Ascending aorta (tissue), 2 donors: ENCODE measurements at regions not wholly inside any gene's neighbourhood (a gene's known extent, or its start where the extent isn't known, plus 50 kb on each side); places are given as distances from the start of the nearest gene placed in this dataset.
"Not testable (repeated sequence)": the region's sequence is repeated elsewhere in the genome, so short reads cannot be mapped to it uniquely, and the experiment has no call there.

ENCODE experiments used
- DNase-seq, 2 donors: peaks; one replicate each; pipeline ENCODE4 v3.0.0-alpha.2; 2019; ENCODE audit warnings: low spot score in 2 of 2
- H3K27ac ChIP-seq, 2 donors: fragments of 200-600 bp; sonication (generic); one replicate each; pipeline ENCODE4 v1.5.1; 2016 to 2017; ENCODE audit warnings: mild to moderate bottlenecking in 1 of 2
- H3K27me3 ChIP-seq: fragments of 200-600 bp; sonication (generic); one replicate; pipeline ENCODE4 v1.5.1; 2017
- H3K36me3 ChIP-seq, 2 donors: fragments of 200-600 bp; sonication (generic); one replicate each; pipeline ENCODE4 v1.5.1; 2016
- H3K4me1 ChIP-seq, 2 donors: fragments of 200-600 bp; sonication (generic); one replicate each; pipeline ENCODE4 v1.5.1; 2016 to 2017; ENCODE audit warnings: mild to moderate bottlenecking in 1 of 2
- H3K4me3 ChIP-seq, 2 donors: fragments of 200-600 bp; sonication (generic); one replicate each; pipeline ENCODE4 v1.5.1; 2016 to 2017; ENCODE audit warnings: mild to moderate bottlenecking in 1 of 2
- H3K9me3 ChIP-seq, 2 donors: fragments of 200-600 bp; sonication (generic); one replicate each; pipeline ENCODE4 v1.5.1; 2016
- intact Hi-C: fragments of 100-400 bp; cut with DNase I; formaldehyde crosslinking; loops from one replicate; pipeline ENCODE4 v1.15.1; 2023
- TF ChIP-seq, protein P1 (sequence below), 3 experiments: fragments of 200-600 bp in 2 of 3; fragments of 450-650 bp in 1 of 3; sonication (generic) in 2 of 3; IDR thresholded peaks; one replicate each; pipeline ENCODE4 v1.5.1; 2016 to 2019; ENCODE audit warnings: antibody characterized with exemption in 3 of 3, mild to moderate bottlenecking in 1 of 3, moderate library complexity in 1 of 3

DNA sequence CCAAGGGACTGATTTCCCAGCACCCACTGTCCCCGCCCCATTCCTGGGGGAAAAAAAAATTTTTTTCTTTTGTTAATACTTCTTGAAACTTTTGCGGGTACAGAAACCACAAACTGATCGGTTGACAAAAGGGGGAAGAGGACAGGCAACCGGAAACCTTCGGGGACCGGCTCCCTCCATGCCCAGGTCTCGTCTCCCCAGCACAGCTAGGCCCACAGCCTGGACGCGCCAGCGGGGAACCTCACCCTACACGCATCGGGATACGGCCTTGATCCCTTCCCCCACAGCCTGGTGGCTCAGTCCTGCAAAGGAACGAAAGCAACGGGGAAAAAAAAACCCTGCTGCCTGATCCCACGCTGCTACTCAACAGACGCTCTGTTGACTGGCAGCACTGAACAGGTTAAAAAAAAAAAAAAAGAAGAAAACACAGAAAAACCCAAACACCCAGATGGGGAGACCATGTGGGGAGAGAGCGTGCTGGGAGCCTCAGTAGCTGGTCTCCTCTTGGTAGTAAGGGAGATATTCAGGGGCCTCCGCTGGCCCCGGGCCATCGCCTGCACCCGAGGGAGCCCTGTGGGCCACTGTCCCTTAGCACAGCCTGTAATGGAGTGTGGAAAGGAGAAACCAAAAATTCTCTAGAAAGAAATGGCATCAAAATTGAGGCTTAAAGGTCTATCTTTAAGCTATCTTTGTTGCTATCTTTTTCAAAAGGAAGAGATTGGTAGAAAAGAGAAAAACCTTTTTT, 185.7 kb downstream of the POTEC start:
- intact Hi-C loops, H3K27me3 ChIP-seq, H3K4me1 ChIP-seq, DNase-seq, H3K36me3 ChIP-seq, H3K9me3 ChIP-seq, H3K4me3 ChIP-seq, H3K27ac ChIP-seq: not testable (repeated sequence)

DNA sequence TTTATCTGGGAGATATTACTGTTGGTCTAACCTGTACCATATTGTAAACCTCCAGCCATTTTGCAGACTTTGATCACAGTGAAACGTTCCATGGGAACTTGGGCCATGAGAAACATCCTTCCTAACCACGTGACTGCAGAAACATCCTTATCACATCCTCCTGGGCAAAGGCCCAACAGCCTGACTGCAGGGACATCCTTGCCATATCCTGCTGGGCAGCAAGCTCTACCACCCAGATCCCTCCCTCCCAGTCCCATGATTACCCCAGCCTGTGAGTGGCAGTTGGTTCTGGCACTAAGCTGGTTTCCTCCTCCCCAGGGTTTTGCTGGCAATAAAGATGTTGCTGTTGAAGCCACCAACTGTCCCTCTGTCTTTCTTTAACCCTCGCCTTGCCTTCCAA, 201.2 kb downstream of the POTEC start:
- H3K27me3 ChIP-seq, H3K4me1 ChIP-seq, DNase-seq, H3K27ac ChIP-seq, H3K36me3 ChIP-seq, intact Hi-C loops, H3K9me3 ChIP-seq, H3K4me3 ChIP-seq: not testable (repeated sequence)

DNA sequence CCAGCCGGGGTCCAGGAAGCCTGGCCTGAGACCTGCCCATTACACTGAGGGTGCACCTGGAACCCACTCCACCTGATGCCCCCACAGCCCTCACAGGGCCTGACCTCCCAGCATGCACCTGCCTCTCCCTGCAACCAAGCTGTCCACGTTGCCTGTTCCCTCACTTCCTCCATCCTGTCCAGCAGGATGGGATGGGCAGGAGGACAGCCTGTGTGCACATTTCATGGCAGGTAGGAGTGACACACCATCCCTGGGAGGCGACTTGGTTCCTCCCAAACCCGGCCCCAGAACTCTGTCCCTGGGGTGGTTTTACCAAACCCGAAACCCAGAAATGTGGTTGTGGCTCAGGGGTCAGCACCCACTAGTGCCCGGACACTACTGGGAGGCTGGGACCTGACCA, 203.8 kb upstream of the ZNF519 start:
- H3K27me3 ChIP-seq, H3K27ac ChIP-seq, DNase-seq, H3K4me1 ChIP-seq, H3K4me3 ChIP-seq, H3K9me3 ChIP-seq, H3K36me3 ChIP-seq, intact Hi-C loops: not testable (repeated sequence)

DNA sequence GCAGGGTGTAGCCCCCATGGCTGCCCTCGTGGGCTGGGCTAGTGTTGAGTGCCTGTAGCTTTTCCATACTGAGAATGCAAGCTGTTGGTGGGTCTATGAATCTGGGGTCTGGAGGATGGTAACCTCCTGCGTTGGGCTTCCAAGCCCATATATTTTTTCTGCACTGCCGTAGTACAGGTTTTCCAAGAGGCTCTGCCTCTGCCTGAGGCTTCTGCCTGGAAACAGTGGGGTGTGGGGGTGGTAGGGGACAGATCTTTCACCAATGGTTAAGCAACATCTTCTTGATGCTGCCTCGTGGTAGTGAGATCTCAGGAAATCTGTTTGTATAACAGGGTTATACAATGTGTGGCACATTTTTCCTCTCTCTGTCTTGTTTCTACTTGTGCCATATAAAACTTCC, 189.0 kb upstream of the ZNF519 start:
- intact Hi-C loops, H3K4me1 ChIP-seq, H3K27ac ChIP-seq, DNase-seq, H3K9me3 ChIP-seq, H3K27me3 ChIP-seq, H3K36me3 ChIP-seq, H3K4me3 ChIP-seq: not testable (repeated sequence)

DNA sequence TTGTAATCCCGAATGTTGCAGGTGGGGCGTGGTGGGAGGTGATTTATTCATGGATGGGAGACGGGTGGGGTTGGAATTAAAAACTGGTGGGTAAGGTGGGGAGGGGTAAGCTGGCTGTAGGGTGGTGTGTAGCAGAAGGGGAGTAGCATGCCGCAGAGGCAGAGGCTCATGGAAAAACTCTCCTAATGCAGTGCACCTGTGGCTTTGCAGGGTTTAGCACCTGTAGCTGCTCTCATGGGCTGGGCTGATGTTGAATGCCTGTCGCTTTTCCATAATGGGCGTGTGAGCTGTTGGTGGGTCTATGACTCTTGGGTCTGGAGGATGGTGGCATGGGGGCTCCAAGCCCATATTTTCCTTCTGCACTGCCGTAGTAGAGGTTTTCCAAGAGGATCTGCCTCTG, 169.0 kb upstream of the ZNF519 start:
- DNase-seq, intact Hi-C loops, H3K36me3 ChIP-seq, H3K4me1 ChIP-seq, H3K27ac ChIP-seq, H3K9me3 ChIP-seq, H3K27me3 ChIP-seq, H3K4me3 ChIP-seq: not testable (repeated sequence)

DNA sequence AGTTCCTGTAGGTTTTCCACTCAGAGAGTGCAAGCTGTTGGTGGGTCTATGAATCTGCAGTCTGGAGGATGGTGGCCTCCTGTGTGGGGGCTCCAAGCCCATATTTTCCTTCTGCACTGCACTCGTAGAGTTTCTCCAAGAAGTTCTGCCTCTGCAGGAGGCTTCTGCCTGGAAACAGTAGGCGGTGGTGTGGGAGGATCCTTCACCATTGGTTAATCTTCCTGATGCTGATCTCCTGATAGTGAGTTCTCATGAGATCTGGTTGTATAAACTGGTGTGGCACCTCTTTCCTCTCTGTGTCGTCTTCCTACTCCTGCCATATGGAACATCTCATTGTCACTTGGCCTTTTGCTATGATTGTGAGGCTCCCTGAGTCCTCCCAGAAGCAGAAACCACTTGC, 162.8 kb upstream of the ZNF519 start:
- H3K36me3 ChIP-seq, intact Hi-C loops, DNase-seq, H3K4me1 ChIP-seq, H3K27ac ChIP-seq, H3K4me3 ChIP-seq, H3K9me3 ChIP-seq, H3K27me3 ChIP-seq: not testable (repeated sequence)

DNA sequence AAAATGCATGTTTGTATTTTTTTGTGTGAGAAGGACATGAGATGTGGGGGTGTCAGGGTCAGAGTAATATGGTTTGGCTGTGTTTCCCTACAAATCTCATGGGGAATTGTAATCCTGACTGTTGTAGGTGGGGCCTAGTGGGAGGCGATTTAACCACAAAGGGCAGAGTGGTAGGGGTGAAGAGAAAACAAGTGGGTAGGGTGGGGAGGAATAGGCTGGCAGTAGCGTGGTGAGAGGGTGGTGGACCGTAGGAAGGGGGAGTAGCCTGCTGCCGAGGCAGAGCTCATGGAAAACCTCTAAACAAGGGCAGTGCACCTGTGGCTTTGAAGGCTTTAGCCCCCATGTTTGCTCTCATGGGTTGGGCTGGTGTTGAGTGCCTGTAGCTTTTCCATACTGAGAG, 152.8 kb upstream of the ZNF519 start:
- no peak for DNase-seq
- Histone ChIP-seq H3K9me3 (no peaks in the 10 kb centered on the region), H3K27ac (no peak overlapping the region), H3K36me3 (no peaks in the 10 kb centered on the region), H3K27me3 (no peaks in the 10 kb centered on the region), H3K4me3 (no peak overlapping the region), H3K4me1 (no peaks in the 10 kb centered on the region)
- intact Hi-C loops = no loop called here
- TF ChIP-seq, protein P1, sequence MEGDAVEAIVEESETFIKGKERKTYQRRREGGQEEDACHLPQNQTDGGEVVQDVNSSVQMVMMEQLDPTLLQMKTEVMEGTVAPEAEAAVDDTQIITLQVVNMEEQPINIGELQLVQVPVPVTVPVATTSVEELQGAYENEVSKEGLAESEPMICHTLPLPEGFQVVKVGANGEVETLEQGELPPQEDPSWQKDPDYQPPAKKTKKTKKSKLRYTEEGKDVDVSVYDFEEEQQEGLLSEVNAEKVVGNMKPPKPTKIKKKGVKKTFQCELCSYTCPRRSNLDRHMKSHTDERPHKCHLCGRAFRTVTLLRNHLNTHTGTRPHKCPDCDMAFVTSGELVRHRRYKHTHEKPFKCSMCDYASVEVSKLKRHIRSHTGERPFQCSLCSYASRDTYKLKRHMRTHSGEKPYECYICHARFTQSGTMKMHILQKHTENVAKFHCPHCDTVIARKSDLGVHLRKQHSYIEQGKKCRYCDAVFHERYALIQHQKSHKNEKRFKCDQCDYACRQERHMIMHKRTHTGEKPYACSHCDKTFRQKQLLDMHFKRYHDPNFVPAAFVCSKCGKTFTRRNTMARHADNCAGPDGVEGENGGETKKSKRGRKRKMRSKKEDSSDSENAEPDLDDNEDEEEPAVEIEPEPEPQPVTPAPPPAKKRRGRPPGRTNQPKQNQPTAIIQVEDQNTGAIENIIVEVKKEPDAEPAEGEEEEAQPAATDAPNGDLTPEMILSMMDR (IDR thresholded peaks at IDR 0.05) = no peak

DNA sequence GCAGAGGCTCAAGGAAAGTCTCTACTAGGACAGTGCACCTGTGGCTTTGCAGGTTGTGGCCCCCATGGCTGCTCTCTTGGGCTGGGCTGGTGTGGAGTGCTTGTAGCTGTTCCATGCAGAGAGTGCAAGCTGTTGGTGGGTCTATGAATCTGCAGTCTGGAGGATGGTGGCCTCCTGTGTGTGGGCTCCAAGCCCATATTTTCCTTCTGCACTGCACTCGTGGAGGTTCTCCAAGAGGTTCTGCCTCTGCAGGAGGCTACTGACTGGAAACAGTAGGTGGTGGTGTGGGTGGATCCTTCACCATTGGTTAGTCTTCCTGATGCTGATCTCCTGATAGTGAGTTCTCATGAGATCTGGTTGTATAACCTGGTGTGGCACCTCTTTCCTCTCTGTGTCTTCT, 143.2 kb upstream of the ZNF519 start:
- H3K4me1 ChIP-seq, DNase-seq, H3K27ac ChIP-seq, intact Hi-C loops, H3K27me3 ChIP-seq, H3K4me3 ChIP-seq, H3K36me3 ChIP-seq, H3K9me3 ChIP-seq: not testable (repeated sequence)

DNA sequence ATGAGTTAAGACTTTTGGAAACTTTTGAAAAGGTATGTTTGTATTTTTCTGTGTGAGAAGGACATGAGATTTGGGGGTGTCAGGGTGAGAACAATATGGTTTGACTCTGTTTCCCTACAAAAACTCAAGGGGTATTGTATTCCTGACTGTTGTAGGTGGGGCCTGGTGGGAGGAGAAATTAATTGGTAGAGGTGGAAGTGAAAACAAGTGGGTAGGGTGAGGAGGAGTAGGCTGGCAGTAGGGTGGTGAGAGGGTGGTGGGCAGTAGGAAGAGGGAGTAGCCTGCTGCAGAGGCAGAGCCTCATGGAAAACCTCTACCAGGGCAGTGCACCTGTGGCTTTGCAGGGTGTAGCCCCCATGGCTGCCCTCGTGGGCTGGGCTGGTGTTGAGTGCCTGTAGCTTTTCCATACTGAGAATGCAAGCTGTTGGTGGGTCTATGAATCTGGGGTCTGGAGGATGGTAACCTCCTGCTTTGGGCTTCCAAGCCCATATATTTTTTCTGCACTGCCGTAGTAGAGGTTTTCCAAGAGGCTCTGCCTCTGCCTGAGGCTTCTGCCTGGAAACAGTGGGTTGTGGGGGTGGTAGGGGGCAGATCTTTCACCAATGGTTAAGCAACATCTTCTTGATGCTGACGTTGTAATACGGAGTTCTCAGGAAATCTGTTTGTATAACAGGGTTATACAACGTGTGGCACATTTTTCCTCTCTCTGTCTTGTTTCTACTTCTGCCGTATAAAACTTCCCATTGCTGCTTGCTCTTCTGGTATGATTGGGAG, 133.6 kb upstream of the ZNF519 start:
- H3K36me3 ChIP-seq, H3K4me1 ChIP-seq, H3K27ac ChIP-seq, DNase-seq, H3K27me3 ChIP-seq, H3K4me3 ChIP-seq, intact Hi-C loops, H3K9me3 ChIP-seq: not testable (repeated sequence)

DNA sequence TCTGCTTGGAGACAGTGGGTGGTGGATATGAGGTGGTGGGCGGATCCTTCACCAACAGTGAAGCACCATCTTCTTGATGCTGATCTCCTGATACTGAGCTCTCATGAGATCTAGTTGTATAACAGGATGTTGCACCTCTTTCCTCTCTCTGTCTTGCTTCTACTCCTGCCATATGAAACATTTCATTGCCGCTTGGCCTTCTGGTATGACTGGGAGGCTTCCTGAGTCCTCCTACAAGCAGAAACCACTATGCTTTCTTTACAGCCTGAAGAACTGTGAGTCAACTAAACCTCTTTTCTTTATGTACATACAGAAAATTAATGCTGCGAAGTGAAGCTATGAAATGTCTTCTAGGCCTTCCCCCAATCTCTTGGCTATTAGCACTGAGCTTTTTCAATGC, 130.6 kb upstream of the ZNF519 start:
- H3K27ac ChIP-seq, H3K4me3 ChIP-seq, H3K9me3 ChIP-seq, intact Hi-C loops, H3K36me3 ChIP-seq, DNase-seq, H3K4me1 ChIP-seq, H3K27me3 ChIP-seq: not testable (repeated sequence)

DNA sequence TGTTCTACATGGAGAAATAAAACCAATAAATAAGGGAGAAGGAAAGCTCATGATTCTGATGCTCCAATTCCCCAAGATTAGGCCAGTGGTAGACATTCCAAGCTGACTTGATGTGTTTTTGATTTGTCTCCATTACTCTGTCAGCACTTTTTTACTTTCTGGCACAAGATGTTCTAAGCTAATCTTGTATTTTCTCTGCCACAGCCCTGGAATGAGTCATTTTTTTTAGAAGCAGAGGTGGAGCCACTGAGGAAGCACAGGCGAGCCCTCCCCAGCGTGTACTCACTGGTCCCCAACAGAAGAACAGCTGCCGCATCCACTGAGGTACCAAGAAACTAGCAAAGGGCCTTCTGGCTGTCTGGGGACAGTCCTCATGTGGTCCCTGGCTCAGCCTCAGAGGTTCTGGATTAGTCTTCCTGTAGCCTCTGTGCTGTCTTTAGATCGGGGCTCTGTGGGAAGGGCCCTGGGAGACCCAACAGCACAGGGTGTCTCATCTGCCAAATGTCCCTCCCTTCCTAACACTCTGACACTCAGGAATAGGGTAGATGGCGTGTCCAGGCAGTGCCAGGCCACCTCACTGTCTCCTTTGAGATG, 117.9 kb upstream of the ZNF519 start:
- H3K36me3 ChIP-seq, H3K4me3 ChIP-seq, H3K9me3 ChIP-seq, H3K27ac ChIP-seq, H3K27me3 ChIP-seq, intact Hi-C loops, DNase-seq, H3K4me1 ChIP-seq: not testable (repeated sequence)

DNA sequence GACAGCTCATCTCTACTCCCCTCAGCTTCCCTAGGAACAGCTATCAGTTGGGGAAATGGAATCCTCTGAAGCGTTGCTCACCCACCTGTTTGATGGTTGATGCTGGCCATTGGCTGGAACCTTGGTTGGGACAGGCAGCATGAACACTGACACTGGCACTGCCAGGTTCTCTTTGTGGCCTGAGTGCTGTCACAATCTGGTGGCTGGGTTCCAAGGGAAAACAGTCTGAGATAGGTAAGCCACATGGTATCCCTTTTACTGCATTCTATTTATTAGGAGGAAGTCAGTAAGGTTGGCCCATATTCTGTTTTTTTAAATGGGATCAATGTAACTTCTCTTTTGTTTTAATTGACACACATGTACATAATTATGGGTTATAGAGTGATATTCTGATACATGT, 107.0 kb upstream of the ZNF519 start:
- H3K4me1 ChIP-seq, H3K4me3 ChIP-seq, H3K36me3 ChIP-seq, H3K27me3 ChIP-seq, intact Hi-C loops, H3K9me3 ChIP-seq, DNase-seq, H3K27ac ChIP-seq: not testable (repeated sequence)

DNA sequence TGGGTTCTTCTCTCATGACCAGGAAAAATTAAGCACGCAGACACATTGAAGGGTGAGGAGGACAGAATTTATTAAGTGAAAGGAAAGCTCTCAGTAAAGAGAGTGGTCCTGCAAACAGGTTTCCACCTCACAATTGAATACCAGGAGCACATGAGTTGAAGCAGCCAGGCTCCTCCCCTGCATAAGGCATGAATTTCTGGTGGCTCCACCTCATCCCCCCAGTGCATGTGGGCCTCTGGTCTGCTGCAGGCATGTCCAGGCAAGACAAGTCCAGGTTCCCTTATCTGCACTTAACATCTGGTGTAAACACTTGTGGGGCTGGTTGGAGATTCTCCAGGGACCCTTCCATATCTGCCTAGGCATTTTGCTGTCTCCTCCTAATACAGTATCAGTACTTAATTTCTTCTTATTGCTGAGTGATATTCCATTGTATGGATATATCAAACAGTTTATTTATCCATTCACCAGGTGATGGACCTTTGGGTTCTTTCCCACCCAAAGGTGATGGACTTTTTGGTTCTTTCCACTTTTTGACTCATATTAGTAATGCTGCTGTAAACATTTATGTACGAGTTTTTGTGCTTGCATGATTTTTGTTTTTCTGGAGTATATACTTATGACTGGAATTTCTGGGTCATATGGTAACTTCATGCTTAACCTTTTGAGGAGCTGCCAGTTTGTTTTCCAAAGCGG, 104.3 kb upstream of the ZNF519 start:
- H3K27me3 ChIP-seq, DNase-seq, H3K27ac ChIP-seq, H3K9me3 ChIP-seq, H3K36me3 ChIP-seq, H3K4me1 ChIP-seq, H3K4me3 ChIP-seq, intact Hi-C loops: not testable (repeated sequence)
